Heart left ventricle (tissue), 13 donors: ENCODE measurements at regions not wholly inside any gene's neighbourhood (a gene's known extent, or its start where the extent isn't known, plus 50 kb on each side); places are given as distances from the start of the nearest gene placed in this dataset.

ENCODE experiments used
- POLR2A ChIP-seq, 2 donors: fragments of 450-650 bp; IDR thresholded peaks; one replicate each; pipeline ENCODE4 v1.6.1; 2017; ENCODE audit warnings: antibody characterized with exemption in 2 of 2, mild to moderate bottlenecking in 2 of 2, moderate library complexity in 2 of 2
- TF ChIP-seq, protein P1 (sequence below), 12 donors: fragments of 200-600 bp; sonication (generic) in 4 of 12; IDR thresholded peaks; one replicate each; pipeline versions ENCODE4 v1.5.0 to v1.8.0; 2018 to 2022; ENCODE audit warnings: antibody characterized with exemption in 12 of 12, mild to moderate bottlenecking in 5 of 12
- donor health status: ischemic (EF 13 %, LVEDD 7.1; RV severe dilation, severe dysfunction).
- donor health status: DM: no; HTN: yes; CAD: no.
- donor health status: DM: no; HTN: no; CAD: no.
- donor health status: ischemic (EF 25% LVEDD 6.9; RV normal size, moderate dysfunction).
- donor health status: ischemic (EF 25% LVEDD 5.7; RV mildly dilated, moderate dysfunction).
- donor health status: ischemic (EF 35%, LVEDD 5.7; RV mildly dilated, moderate dysfunction).
- donor health status: nonischemic (EF 11% LVEDD 7.7; RV severe dilation, severe dysfunction).
- donor health status: DM: yes; HTN: yes; CAD: no.
- donor health status: PGD.
- donor health status: ischemic (EF 29% LVEDD 5.4; RV normal size, mild dysfunction).
- donor health status: nonischemic (EF 23%, LVEDD 6.1; RV moderate dilation, normal function).

GRCh38 chr21:27240839-27241238 lies 274.0 kb upstream of the ADAMTS5 start:
- TF ChIP-seq, protein P1, sequence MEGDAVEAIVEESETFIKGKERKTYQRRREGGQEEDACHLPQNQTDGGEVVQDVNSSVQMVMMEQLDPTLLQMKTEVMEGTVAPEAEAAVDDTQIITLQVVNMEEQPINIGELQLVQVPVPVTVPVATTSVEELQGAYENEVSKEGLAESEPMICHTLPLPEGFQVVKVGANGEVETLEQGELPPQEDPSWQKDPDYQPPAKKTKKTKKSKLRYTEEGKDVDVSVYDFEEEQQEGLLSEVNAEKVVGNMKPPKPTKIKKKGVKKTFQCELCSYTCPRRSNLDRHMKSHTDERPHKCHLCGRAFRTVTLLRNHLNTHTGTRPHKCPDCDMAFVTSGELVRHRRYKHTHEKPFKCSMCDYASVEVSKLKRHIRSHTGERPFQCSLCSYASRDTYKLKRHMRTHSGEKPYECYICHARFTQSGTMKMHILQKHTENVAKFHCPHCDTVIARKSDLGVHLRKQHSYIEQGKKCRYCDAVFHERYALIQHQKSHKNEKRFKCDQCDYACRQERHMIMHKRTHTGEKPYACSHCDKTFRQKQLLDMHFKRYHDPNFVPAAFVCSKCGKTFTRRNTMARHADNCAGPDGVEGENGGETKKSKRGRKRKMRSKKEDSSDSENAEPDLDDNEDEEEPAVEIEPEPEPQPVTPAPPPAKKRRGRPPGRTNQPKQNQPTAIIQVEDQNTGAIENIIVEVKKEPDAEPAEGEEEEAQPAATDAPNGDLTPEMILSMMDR (IDR thresholded peaks at IDR 0.05) = no peak
- no peak for TF ChIP-seq POLR2A (IDR thresholded peaks at IDR 0.05)
